Liver (tissue), 8 donors: ENCODE measurements at regions not wholly inside any gene's neighbourhood (a gene's known extent, or its start where the extent isn't known, plus 50 kb on each side); places are given as distances from the start of the nearest gene placed in this dataset.
"Not testable (repeated sequence)": the region's sequence is repeated elsewhere in the genome, so short reads cannot be mapped to it uniquely, and the experiment has no call there.

Source experiments
- DNase-seq: peaks from one replicate; pipeline ENCODE4 v3.0.0-alpha.2; 2017; ENCODE audit warnings: low spot score
- H3K27ac ChIP-seq, 2 donors: one replicate each; pipeline ENCODE4 v1.7.0; 2013; ENCODE audit warnings: inconsistent platforms in 2 of 2, low read length in 2 of 2, control low read depth in 1 of 2, low read depth in 1 of 2, mild to moderate bottlenecking in 1 of 2
- H3K27me3 ChIP-seq, 4 donors: one replicate each; pipeline versions ENCODE4 v1.6.1 to v1.7.0; 2013; ENCODE audit warnings: low read length in 3 of 4, inconsistent platforms in 1 of 4, mild to moderate bottlenecking in 1 of 4, moderate library complexity in 1 of 4; ENCODE audit not compliant: control insufficient read depth in 4 of 4, insufficient read depth in 4 of 4
- H3K36me3 ChIP-seq, 4 donors: one replicate each; pipeline versions ENCODE4 v1.6.1 to v1.7.0; 2013; ENCODE audit warnings: low read length in 3 of 4, mild to moderate bottlenecking in 3 of 4, low read depth in 1 of 4, moderate library complexity in 1 of 4; ENCODE audit not compliant: control insufficient read depth in 4 of 4, insufficient read depth in 3 of 4
- H3K4me1 ChIP-seq, 4 donors: one replicate each; pipeline versions ENCODE4 v1.6.1 to v1.7.0; 2013; ENCODE audit warnings: low read length in 3 of 4, mild to moderate bottlenecking in 3 of 4, moderate library complexity in 1 of 4; ENCODE audit not compliant: control insufficient read depth in 4 of 4, insufficient read depth in 4 of 4
- H3K4me3 ChIP-seq, 3 donors: one replicate each; pipeline versions ENCODE4 v1.6.1 to v1.7.0; 2013; ENCODE audit warnings: low read length in 3 of 3, control low read depth in 1 of 3, low read depth in 1 of 3, mild to moderate bottlenecking in 1 of 3
- H3K9ac ChIP-seq, 2 donors: one replicate each; pipeline ENCODE4 v1.7.0; 2013; ENCODE audit warnings: low read length in 2 of 2, mild to moderate bottlenecking in 2 of 2, moderate library complexity in 2 of 2, control low read depth in 1 of 2, low read depth in 1 of 2
- H3K9me3 ChIP-seq, 4 donors: one replicate each; pipeline versions ENCODE4 v1.6.1 to v1.7.0; 2013; ENCODE audit warnings: low read length in 3 of 4; ENCODE audit not compliant: control insufficient read depth in 4 of 4
- EGR1 ChIP-seq, 2 donors: IDR thresholded peaks; 2 replicates each; pipeline ENCODE4 v1.6.1; 2016 to 2018; ENCODE audit warnings: antibody characterized with exemption in 2 of 2, low read depth in 2 of 2
- FOXA1 ChIP-seq: IDR thresholded peaks from 2 replicates; pipeline ENCODE4 v1.6.1; 2016; ENCODE audit warnings: antibody characterized with exemption
- HNF4G ChIP-seq: IDR thresholded peaks from 2 replicates; pipeline ENCODE4 v1.6.1; 2016; ENCODE audit warnings: antibody characterized with exemption
- NR2F2 ChIP-seq: IDR thresholded peaks from 2 replicates; pipeline ENCODE4 v1.6.1; 2016; ENCODE audit warnings: antibody characterized with exemption
- RXRA ChIP-seq, 2 donors: IDR thresholded peaks; 2 replicates each; pipeline ENCODE4 v1.6.1; 2017 to 2018; ENCODE audit warnings: antibody characterized with exemption in 2 of 2, mild to moderate bottlenecking in 1 of 2
- SP1 ChIP-seq: IDR thresholded peaks from 2 replicates; pipeline ENCODE4 v1.6.1; 2018; ENCODE audit warnings: antibody characterized with exemption, mild to moderate bottlenecking
- YY1 ChIP-seq: IDR thresholded peaks from 2 replicates; pipeline ENCODE4 v1.6.1; 2016; ENCODE audit warnings: antibody characterized with exemption, mild to moderate bottlenecking
- WGBS: extraction: QIAGEN DNeasy Blood & Tissue Kit; methylation state at CpG from one replicate; pipeline ENCODE4 v1.1.7; 2013; 5-methylcytosine and 5-hydroxymethylcytosine counted together
- TF ChIP-seq, protein P1 (sequence below): fragments of 150-350 bp; IDR thresholded peaks from 2 replicates; pipeline ENCODE4 v1.5.1; 2017; ENCODE audit warnings: improper control_type of control experiment, low read depth, low read length; ENCODE audit not compliant: missing input control
- TF ChIP-seq, protein P2 (sequence below): IDR thresholded peaks from 2 replicates; pipeline ENCODE4 v1.6.1; 2016; ENCODE audit warnings: antibody characterized with exemption
- donor health status: healthy.
- donor health status: healthy.
- donor health status: healthy.
- donor health status: healthy.
- donor health status: healthy.

DNA sequence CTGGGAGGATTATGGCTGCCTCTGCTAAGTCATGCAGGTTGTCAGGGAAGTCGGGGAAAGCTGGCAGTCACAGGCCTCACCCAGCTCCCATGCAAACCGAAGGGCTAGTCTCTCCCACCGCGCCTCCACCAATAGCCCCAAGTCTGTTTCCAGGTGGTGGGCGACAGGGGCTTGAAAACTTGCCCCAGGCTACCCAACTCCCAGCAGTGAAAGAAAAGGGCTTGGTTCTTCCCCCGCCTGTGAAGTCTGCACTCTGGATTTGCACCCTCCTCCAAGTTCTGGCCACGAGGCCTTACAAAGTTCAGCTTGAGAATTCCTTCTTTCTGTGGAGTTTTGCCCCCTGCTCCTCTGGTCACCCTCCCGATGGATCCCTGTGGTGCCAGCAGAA is 99.9 kb upstream of the CHST15 start:
- DNase-seq = no peak
- Histone ChIP-seq H3K27me3 (no peaks in the 10 kb centered on the region), H3K9me3 (no peaks in the 10 kb centered on the region), H3K9ac (no peak overlapping the region), H3K4me1 (no peaks in the 10 kb centered on the region), H3K36me3 (no peaks in the 10 kb centered on the region), H3K27ac (no peak overlapping the region), H3K4me3 (no peak overlapping the region)
- no peak for TF ChIP-seq YY1
- TF ChIP-seq, protein P1, sequence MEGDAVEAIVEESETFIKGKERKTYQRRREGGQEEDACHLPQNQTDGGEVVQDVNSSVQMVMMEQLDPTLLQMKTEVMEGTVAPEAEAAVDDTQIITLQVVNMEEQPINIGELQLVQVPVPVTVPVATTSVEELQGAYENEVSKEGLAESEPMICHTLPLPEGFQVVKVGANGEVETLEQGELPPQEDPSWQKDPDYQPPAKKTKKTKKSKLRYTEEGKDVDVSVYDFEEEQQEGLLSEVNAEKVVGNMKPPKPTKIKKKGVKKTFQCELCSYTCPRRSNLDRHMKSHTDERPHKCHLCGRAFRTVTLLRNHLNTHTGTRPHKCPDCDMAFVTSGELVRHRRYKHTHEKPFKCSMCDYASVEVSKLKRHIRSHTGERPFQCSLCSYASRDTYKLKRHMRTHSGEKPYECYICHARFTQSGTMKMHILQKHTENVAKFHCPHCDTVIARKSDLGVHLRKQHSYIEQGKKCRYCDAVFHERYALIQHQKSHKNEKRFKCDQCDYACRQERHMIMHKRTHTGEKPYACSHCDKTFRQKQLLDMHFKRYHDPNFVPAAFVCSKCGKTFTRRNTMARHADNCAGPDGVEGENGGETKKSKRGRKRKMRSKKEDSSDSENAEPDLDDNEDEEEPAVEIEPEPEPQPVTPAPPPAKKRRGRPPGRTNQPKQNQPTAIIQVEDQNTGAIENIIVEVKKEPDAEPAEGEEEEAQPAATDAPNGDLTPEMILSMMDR = no peak
- TF ChIP-seq SP1 = no peak
- no peak for TF ChIP-seq FOXA1
- TF ChIP-seq EGR1 (IDR thresholded peaks at IDR 0.05; ENCODE audit: low read depth in 2 of 2) = no peak
- TF ChIP-seq NR2F2 = no peak
- TF ChIP-seq, protein P2, sequence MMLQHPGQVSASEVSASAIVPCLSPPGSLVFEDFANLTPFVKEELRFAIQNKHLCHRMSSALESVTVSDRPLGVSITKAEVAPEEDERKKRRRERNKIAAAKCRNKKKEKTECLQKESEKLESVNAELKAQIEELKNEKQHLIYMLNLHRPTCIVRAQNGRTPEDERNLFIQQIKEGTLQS = no peak
- TF ChIP-seq HNF4G = no peak
- TF ChIP-seq RXRA (IDR thresholded peaks at IDR 0.05) = no peak
- WGBS = 91% methylated on average over 8 of the region's 8 CpGs

DNA sequence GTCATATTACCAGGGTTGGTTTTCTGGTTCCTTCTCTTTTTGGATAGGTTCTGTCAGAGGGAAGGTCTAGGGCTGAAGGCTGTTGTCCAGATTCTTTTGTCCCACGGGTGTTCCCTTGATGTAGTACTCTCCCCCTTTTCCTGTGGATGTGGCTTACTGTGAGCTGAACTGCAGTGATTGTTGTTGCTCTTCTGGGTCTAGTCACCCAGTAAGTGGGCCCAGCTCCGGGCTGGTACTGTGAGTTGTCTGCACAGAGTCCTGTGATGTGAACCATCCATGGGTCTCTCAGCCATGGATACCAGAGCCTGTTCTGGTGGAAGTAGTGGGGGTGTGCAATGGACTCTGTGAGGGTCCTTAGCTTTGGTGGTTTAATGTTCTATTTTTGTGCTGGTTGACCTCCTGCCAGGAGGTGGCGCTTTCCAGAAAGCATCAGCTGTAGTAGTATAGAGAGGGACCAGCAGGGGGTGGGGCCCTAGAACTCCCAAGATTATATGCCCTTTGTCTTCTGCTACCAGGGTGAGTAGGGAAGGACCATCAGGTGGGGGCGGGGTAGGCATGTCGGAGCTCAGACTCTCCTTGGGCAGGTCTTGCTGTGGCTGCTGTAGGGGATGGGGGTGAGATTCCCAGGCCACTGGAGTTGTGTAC is 99.4 kb upstream of the CHST15 start:
- not testable (repeated sequence) for H3K9me3 ChIP-seq, H3K4me3 ChIP-seq, DNase-seq, H3K27ac ChIP-seq, H3K36me3 ChIP-seq, H3K4me1 ChIP-seq, H3K27me3 ChIP-seq, H3K9ac ChIP-seq
- WGBS = 86% methylated on average over 5 of the region's 5 CpGs

- H3K36me3 ChIP-seq = not testable (repeated sequence)
Observed at GRCh38 chr10:124190476-124190875, 97.1 kb upstream of the CHST15 start.

DNA sequence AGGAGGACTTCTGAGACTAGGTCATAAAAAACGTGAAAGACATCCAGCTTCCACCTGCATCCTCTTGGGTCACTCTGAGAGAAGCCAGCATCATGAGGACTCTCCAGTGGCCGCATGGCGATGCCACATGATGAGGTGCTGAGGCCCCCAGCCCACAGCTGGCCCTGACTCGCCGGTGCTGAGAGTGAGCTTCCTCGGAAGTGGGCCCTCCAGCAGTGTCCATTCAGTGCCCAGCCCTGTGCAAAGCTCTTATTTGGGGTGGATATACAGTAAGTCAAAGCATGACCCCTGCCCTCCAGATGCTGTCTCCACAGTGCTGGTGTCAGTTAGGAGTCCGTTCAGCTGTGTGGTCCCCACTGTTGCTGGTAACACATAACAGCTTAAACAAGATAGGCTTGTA is 93.6 kb upstream of the CHST15 start:
- 85% methylated on average over 7 of the region's 7 CpGs for WGBS
- no peak overlapping the region for H3K9ac ChIP-seq
- H3K4me3 ChIP-seq = no peak overlapping the region
- no peaks in the 10 kb centered on the region for H3K9me3 ChIP-seq
- no peaks in the 10 kb centered on the region for H3K36me3 ChIP-seq
- no peaks in the 10 kb centered on the region for H3K27me3 ChIP-seq
- no peak overlapping the region for H3K27ac ChIP-seq
- no peak for DNase-seq
- no peaks in the 10 kb centered on the region for H3K4me1 ChIP-seq
- TF ChIP-seq EGR1 (IDR thresholded peaks at IDR 0.05; ENCODE audit: low read depth in 2 of 2) (no peak), SP1 (no peak), YY1 (no peak), NR2F2 (no peak)
- TF ChIP-seq, protein P1 = no peak

More at GRCh38 chr10:124190476-124190875, 97.1 kb upstream of the CHST15 start:
- H3K4me3 ChIP-seq, H3K27ac ChIP-seq, H3K9ac ChIP-seq, H3K27me3 ChIP-seq, H3K4me1 ChIP-seq, H3K9me3 ChIP-seq, DNase-seq: not testable (repeated sequence)
- 47% methylated on average over 2 of the region's 2 CpGs for WGBS
